HCT116 (cell line): ENCODE measurements at regions not wholly inside any gene's neighbourhood (a gene's known extent, or its start where the extent isn't known, plus 50 kb on each side); places are given as distances from the start of the nearest gene placed in this dataset.

Experiments used
- ATAC-seq: fragments of 200-7000 bp; cut with Tn5 transposase; 2 replicates; pipeline ENCODE4 v1.9.1; 2020; ENCODE audit warnings: mild to moderate bottlenecking, moderate library complexity
- BruUV-seq: library from RNA; stranded (reverse); fragments of 400-500 nt; replicated peaks from 2 replicates; lab custom pipeline; 2021; lab: Mats Ljungman, UMichigan
- CTCF ChIA-PET: fragments of 300-600 bp; sonication (Branson Sonifier 250); formaldehyde crosslinking; loops from one replicate; lab custom pipeline; 2021; ENCODE audit warnings: antibody characterized with exemption; lab: Charles Lee
- POLR2A ChIA-PET: fragments of 300-600, 350-600 bp; sonication (Branson Sonifier 250); formaldehyde crosslinking; loops from one replicate; lab custom pipeline; 2021; ENCODE audit warnings: antibody characterized with exemption; lab: Charles Lee
- RAD21 ChIA-PET, 2 experiments: fragments of 300-600 bp; sonication (Branson Sonifier 250); formaldehyde crosslinking; loops; one replicate each; lab custom pipeline; 2023; ENCODE audit warnings: low total read pairs in 2 of 2; ENCODE audit not compliant: uncharacterized antibody in 2 of 2, unreplicated experiment in 2 of 2, low non-redundant PET in 1 of 2; lab: Charles Lee
- DNase-seq: peaks from one replicate; pipeline ENCODE4 v3.0.0-alpha.2; 2010; ENCODE audit warnings: low read depth, low spot score
- H2AFZ ChIP-seq: fragments of 200-600 bp; shearing (Covaris generic), sonication (generic); 2 replicates; pipeline ENCODE4 v1.6.1; 2017; ENCODE audit warnings: low read depth, mixed run types, mixed read lengths, antibody characterized with exemption, low read length; ENCODE audit not compliant: poor library complexity, severe bottlenecking
- H3K27ac ChIP-seq: 2 replicates; pipeline ENCODE4 v1.5.1; 2012; ENCODE audit warnings: low read depth, low read length
- H3K27me3 ChIP-seq: fragments of 200-600 bp; sonication (generic); 2 replicates; pipeline ENCODE4 v1.6.1; 2016; ENCODE audit warnings: mixed run types, low read length, mixed read lengths; ENCODE audit not compliant: insufficient read depth
- H3K36me3 ChIP-seq, 2 experiments: fragments of 200-500 bp in 1 of 2; fragments of 200-600 bp in 1 of 2; sonication (Bioruptor generic) in 1 of 2; sonication (generic) in 1 of 2; 2 replicates each; pipeline versions ENCODE4 v1.5.1 to v1.6.1; 2014 to 2016; ENCODE audit warnings: low read length in 2 of 2, inconsistent platforms in 1 of 2, mixed read lengths in 1 of 2, mixed run types in 1 of 2; ENCODE audit not compliant: insufficient read depth in 2 of 2, control insufficient read depth in 1 of 2
- H3K4me1 ChIP-seq, 2 experiments: fragments of 200-600 bp in 1 of 2; sonication (generic) in 1 of 2; 2 replicates each; pipeline versions ENCODE4 v1.5.1 to v1.6.1; 2012 to 2017; ENCODE audit warnings: low read length in 2 of 2, inconsistent platforms in 1 of 2, mild to moderate bottlenecking in 1 of 2, mixed read lengths in 1 of 2, mixed run types in 1 of 2, moderate library complexity in 1 of 2; ENCODE audit not compliant: insufficient read depth in 2 of 2, control insufficient read depth in 1 of 2
- H3K4me2 ChIP-seq: fragments of 200-600 bp; sonication (generic); 2 replicates; pipeline ENCODE4 v1.6.1; 2017; ENCODE audit warnings: mixed run types, low read length, mixed read lengths
- H3K4me3 ChIP-seq, 2 experiments: fragments of 200-600 bp in 1 of 2; sonication (generic) in 1 of 2; replicated peaks in 1 of 2; 2 replicates each; pipeline ENCODE4 v1.5.1; 2011 to 2016; ENCODE audit warnings: low read length in 2 of 2, control low read depth in 1 of 2, low read depth in 1 of 2, mild to moderate bottlenecking in 1 of 2, mixed read lengths in 1 of 2, mixed run types in 1 of 2
- H3K79me2 ChIP-seq: fragments of 200-600 bp; sonication (generic); 2 replicates; pipeline ENCODE4 v1.6.1; 2017; ENCODE audit warnings: mild to moderate bottlenecking, mixed run types, low read length, moderate library complexity, mixed read lengths; ENCODE audit not compliant: insufficient read depth
- H3K9ac ChIP-seq: fragments of 200-600 bp; sonication (generic); 2 replicates; pipeline ENCODE4 v1.6.1; 2016; ENCODE audit warnings: low read length, mixed read lengths
- H3K9me2 ChIP-seq: fragments of 200-600 bp; sonication (generic), shearing (Covaris generic); 2 replicates; pipeline ENCODE4 v1.6.1; 2017; ENCODE audit warnings: mixed run types, mild to moderate bottlenecking, moderate library complexity; ENCODE audit not compliant: insufficient read depth
- H3K9me3 ChIP-seq, 2 experiments: fragments of 200-500 bp in 1 of 2; fragments of 200-600 bp in 1 of 2; sonication (Bioruptor generic) in 1 of 2; sonication (generic) in 1 of 2; 2 replicates each; pipeline ENCODE4 v1.6.1; 2014 to 2017; ENCODE audit warnings: low read length in 2 of 2, mixed read lengths in 2 of 2, inconsistent platforms in 1 of 2, low read depth in 1 of 2, mild to moderate bottlenecking in 1 of 2, mixed run types in 1 of 2, moderate library complexity in 1 of 2; ENCODE audit not compliant: control insufficient read depth in 1 of 2, insufficient read depth in 1 of 2
- H4K20me1 ChIP-seq: fragments of 200-600 bp; sonication (generic), shearing (Covaris generic); 2 replicates; pipeline ENCODE4 v1.6.1; 2017; ENCODE audit warnings: mixed run types, mild to moderate bottlenecking, moderate library complexity; ENCODE audit not compliant: insufficient read depth
- CBX3 ChIP-seq: IDR thresholded peaks from 2 replicates; pipeline ENCODE4 v1.6.1; 2012; ENCODE audit warnings: low read depth
- EGR1 ChIP-seq: IDR thresholded peaks from 2 replicates; pipeline ENCODE4 v1.6.1; 2012; ENCODE audit warnings: low read depth
- EZH2 ChIP-seq: fragments of 200-600 bp; sonication (generic); IDR thresholded peaks from 2 replicates; pipeline ENCODE4 v1.6.1; 2017; ENCODE audit warnings: antibody characterized with exemption, mixed run types
- EZH2phosphoT487 ChIP-seq: fragments of 200-600 bp; IDR thresholded peaks from 2 replicates; pipeline ENCODE4 v1.6.1; 2018; ENCODE audit warnings: antibody characterized with exemption, borderline replicate concordance
- FOSL1 ChIP-seq: IDR thresholded peaks from 2 replicates; pipeline ENCODE4 v1.6.1; 2012; ENCODE audit warnings: low read depth
- JUND ChIP-seq: IDR thresholded peaks from 2 replicates; pipeline ENCODE4 v1.6.1; 2012
- POLR2AphosphoS5 ChIP-seq: IDR thresholded peaks from 2 replicates; pipeline ENCODE4 v1.6.1; 2011; ENCODE audit warnings: mild to moderate bottlenecking, low read depth, low read length, moderate library complexity
- SIN3A ChIP-seq: IDR thresholded peaks from 2 replicates; pipeline ENCODE4 v1.6.1; 2012; ENCODE audit warnings: low read depth
- SRF ChIP-seq: IDR thresholded peaks from 2 replicates; pipeline ENCODE4 v1.6.1; 2012; ENCODE audit warnings: low read depth
- YY1 ChIP-seq: IDR thresholded peaks from 2 replicates; pipeline ENCODE4 v1.6.1; 2011; ENCODE audit warnings: low read length, low read depth, moderate library complexity, mild to moderate bottlenecking; ENCODE audit not compliant: insufficient replicate concordance; ENCODE audit errors: extremely low read depth
- intact Hi-C: fragments of 100-400 bp; cut with micrococcal nuclease; formaldehyde crosslinking; loops from 2 replicates; pipeline ENCODE4 v1.10.0; 2022

GRCh38 chr2:144012304-144012703, 507.6 kb downstream of the ZEB2 start:
- no peaks in the 10 kb centered on the region for H3K9me2 ChIP-seq
- intact Hi-C loops: no loop called here
- no peaks in the 10 kb centered on the region for H3K27me3 ChIP-seq
- no peak overlapping the region for H2AFZ ChIP-seq
- H3K9ac ChIP-seq: no peak overlapping the region
- no peaks in the 10 kb centered on the region for H3K4me1 ChIP-seq
- no peak for ATAC-seq
- H3K9me3 ChIP-seq: no peaks in the 10 kb centered on the region
- POLR2A ChIA-PET: no interaction called here
- no peaks in the 10 kb centered on the region for H4K20me1 ChIP-seq
- no peak overlapping the region for H3K4me2 ChIP-seq
- H3K27ac ChIP-seq: no peak overlapping the region
- BruUV-seq: no TSS peak
- H3K79me2 ChIP-seq: no peaks in the 10 kb centered on the region
- RAD21 ChIA-PET: no interaction called here
- DNase-seq: no peak
- CTCF ChIA-PET: no interaction called here
- TF ChIP-seq POLR2AphosphoS5: no peak
- TF ChIP-seq SRF: no peak
- H3K4me3 ChIP-seq: no peak overlapping the region
- no peaks in the 10 kb centered on the region for H3K36me3 ChIP-seq

- Histone ChIP-seq H3K4me2 (no peak overlapping the region), H3K9ac (no peak overlapping the region), H3K27me3 (no peaks in the 10 kb centered on the region), H3K79me2 (no peaks in the 10 kb centered on the region), H3K27ac (no peak overlapping the region), H4K20me1 (no peaks in the 10 kb centered on the region), H3K9me3 (no peaks in the 10 kb centered on the region), H2AFZ (no peak overlapping the region), H3K36me3 (no peaks in the 10 kb centered on the region), H3K4me1 (no peaks in the 10 kb centered on the region), H3K9me2 (no peaks in the 10 kb centered on the region), H3K4me3 (no peak overlapping the region)
- RAD21 ChIA-PET: no interaction called here
- BruUV-seq: no TSS peak
- POLR2A ChIA-PET: no interaction called here
- TF ChIP-seq CBX3 (no peak), FOSL1 (no peak), SIN3A (no peak), EZH2 (no peak), SRF (no peak), EZH2phosphoT487 (no peak), JUND (no peak), EGR1 (no peak), POLR2AphosphoS5 (no peak), YY1 (no peak)
- CTCF ChIA-PET: no interaction called here
- ATAC-seq (no peak), DNase-seq (no peak)
- intact Hi-C loops: no loop called here
Measured at GRCh38 chr2:144011553-144011952, 508.4 kb downstream of the ZEB2 start.
